Testis (tissue), 2 donors: ENCODE measurements at regions not wholly inside any gene's neighbourhood (a gene's known extent, or its start where the extent isn't known, plus 50 kb on each side); places are given as distances from the start of the nearest gene placed in this dataset.

ENCODE experiments used
- DNase-seq: peaks from one replicate; pipeline ENCODE4 v3.0.0-alpha.2; 2019
- H3K27ac ChIP-seq, 2 donors: fragments of 200-600 bp; sonication (generic); one replicate each; pipeline ENCODE4 v1.5.1; 2019
- H3K27me3 ChIP-seq: fragments of 200-600 bp; sonication (generic); one replicate; pipeline ENCODE4 v1.5.1; 2019
- H3K36me3 ChIP-seq: fragments of 200-600 bp; sonication (generic); one replicate; pipeline ENCODE4 v1.5.1; 2017; ENCODE audit warnings: low read depth; ENCODE audit errors: missing control alignments
- H3K4me1 ChIP-seq: fragments of 200-600 bp; sonication (generic); one replicate; pipeline ENCODE4 v1.5.1; 2019
- H3K4me3 ChIP-seq, 2 donors: fragments of 200-600 bp; sonication (generic); one replicate each; pipeline ENCODE4 v1.5.1; 2017 to 2019
- H3K9me3 ChIP-seq: fragments of 200-600 bp; sonication (generic); one replicate; pipeline ENCODE4 v1.5.1; 2017
- POLR2A ChIP-seq: fragments of 450-650 bp; IDR thresholded peaks from one replicate; pipeline ENCODE4 v1.6.1; 2017; ENCODE audit warnings: antibody characterized with exemption, mild to moderate bottlenecking, moderate library complexity
- WGBS, 2 donors: methylation state at CpG; one replicate each; pipeline ENCODE4 v1.1.5; 2018; 5-methylcytosine and 5-hydroxymethylcytosine counted together
- intact Hi-C: fragments of 100-400 bp; cut with DNase I; formaldehyde crosslinking; loops from one replicate; pipeline ENCODE4 v1.15.1; 2023; ENCODE audit warnings: low total_unique reads
- TF ChIP-seq, protein P1 (sequence below), 3 experiments: fragments of 450-650 bp in 2 of 3; fragments of 200-600 bp in 1 of 3; sonication (generic) in 1 of 3; IDR thresholded peaks; one replicate each; pipeline ENCODE4 v1.5.1; 2016 to 2019; ENCODE audit warnings: antibody characterized with exemption in 3 of 3, mild to moderate bottlenecking in 2 of 3, moderate library complexity in 1 of 3

DNA sequence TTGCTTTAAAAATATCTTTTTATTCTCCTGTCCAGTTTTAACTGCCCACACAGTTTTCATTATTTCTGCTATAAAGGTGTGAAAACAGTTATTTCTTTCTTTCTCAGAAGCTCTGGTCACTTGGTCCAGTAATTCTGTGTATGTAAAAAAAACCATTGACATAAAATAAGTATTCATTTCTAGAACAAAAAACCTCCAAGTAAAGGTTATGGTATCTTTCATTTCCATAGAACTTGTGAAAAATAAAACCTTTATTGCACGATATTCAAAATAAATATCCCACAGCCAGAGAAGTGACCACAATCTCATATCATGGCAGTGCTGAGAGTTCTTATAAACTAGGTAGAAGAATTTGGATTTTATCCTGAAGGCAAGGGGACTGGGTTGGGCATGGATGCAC is 96.9 kb upstream of the TNFSF4 start:
- DNase-seq, result no peak
- Histone ChIP-seq H3K27ac (no peak overlapping the region), H3K36me3 (no peaks in the 10 kb centered on the region), H3K9me3 (no peaks in the 10 kb centered on the region), H3K4me1 (no peaks in the 10 kb centered on the region), H3K27me3 (no peaks in the 10 kb centered on the region), H3K4me3 (no peak overlapping the region)
- 91 to 92% methylated on average over 1 of the region's 1 CpG for WGBS, 2 donors
- intact Hi-C loops, result no loop called here
- TF ChIP-seq, protein P1, sequence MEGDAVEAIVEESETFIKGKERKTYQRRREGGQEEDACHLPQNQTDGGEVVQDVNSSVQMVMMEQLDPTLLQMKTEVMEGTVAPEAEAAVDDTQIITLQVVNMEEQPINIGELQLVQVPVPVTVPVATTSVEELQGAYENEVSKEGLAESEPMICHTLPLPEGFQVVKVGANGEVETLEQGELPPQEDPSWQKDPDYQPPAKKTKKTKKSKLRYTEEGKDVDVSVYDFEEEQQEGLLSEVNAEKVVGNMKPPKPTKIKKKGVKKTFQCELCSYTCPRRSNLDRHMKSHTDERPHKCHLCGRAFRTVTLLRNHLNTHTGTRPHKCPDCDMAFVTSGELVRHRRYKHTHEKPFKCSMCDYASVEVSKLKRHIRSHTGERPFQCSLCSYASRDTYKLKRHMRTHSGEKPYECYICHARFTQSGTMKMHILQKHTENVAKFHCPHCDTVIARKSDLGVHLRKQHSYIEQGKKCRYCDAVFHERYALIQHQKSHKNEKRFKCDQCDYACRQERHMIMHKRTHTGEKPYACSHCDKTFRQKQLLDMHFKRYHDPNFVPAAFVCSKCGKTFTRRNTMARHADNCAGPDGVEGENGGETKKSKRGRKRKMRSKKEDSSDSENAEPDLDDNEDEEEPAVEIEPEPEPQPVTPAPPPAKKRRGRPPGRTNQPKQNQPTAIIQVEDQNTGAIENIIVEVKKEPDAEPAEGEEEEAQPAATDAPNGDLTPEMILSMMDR (IDR thresholded peaks at IDR 0.05), result no peak
- TF ChIP-seq POLR2A, result no peak

DNA sequence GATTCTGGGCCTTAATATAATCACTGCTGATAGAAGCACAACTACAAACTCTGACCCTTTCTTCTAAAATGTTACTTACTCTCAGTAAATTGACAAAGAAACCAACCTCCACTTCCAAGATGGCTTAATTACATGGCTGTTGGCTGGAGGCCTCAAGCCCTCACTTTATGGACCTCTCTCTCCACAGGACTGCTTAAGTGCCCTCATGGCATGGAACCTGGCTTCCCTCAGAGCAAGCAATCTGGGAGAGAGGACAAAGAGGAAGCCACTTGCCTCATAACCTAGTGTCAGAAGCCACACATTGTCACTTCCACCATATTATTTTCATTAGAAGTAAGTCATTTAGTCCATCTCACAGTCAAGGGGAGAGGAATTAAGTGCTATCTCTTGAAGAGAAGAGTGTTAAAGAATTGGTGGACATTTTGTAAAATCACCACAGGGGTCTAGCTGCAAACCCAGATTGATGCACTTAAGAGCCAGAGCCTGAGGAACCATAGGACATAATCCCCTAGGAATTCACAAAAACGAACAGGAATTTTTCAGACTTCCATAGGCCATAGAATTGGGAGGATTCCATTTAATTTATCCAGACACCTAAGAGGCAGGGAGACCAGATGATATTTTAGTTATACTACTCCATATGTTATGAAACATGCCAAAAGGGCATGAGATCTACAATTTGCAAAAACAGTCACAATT is 97.5 kb upstream of the TNFSF4 start:
- WGBS, 2 donors, result 75 to 83% methylated on average over 1 of the region's 1 CpG
- intact Hi-C loops, result no loop called here
- TF ChIP-seq POLR2A, result no peak
- TF ChIP-seq, protein P1 (IDR thresholded peaks at IDR 0.05), result no peak

DNA sequence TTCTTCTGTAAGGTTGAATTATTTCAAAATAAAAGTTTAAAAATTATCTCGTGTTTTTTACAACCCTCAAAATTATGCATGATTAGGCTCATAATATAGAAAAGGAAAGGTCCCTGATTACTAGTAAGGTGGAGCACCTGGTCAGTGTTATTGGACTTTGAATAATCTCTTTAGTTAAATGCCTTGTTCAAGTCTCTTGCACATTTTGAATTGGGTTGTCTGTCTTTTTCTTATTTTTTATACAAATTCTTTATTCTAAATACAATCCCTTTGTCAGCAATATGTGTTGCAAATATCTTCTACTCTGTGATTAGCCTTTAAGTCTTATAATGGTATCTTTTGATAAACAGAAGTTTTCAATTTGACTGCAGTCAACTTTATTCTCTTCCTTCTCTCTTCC is 100.7 kb upstream of the TNFSF4 start:
- no peak for DNase-seq
- intact Hi-C loops, result no loop called here
- no peaks in the 10 kb centered on the region for H3K27me3 ChIP-seq
- no peak for TF ChIP-seq POLR2A
- TF ChIP-seq, protein P1 (IDR thresholded peaks at IDR 0.05), result no peak
- WGBS, 2 donors, result 70 to 87% methylated on average over 1 of the region's 1 CpG
- no peak overlapping the region for H3K4me3 ChIP-seq
- no peaks in the 10 kb centered on the region for H3K4me1 ChIP-seq
- H3K27ac ChIP-seq, result no peak overlapping the region
- no peaks in the 10 kb centered on the region for H3K36me3 ChIP-seq
- no peaks in the 10 kb centered on the region for H3K9me3 ChIP-seq

More for the DNA sequence above, 97.5 kb upstream of the TNFSF4 start:
- no peak for DNase-seq
- H3K4me1 ChIP-seq, result no peaks in the 10 kb centered on the region
- no peak overlapping the region for H3K27ac ChIP-seq
- H3K9me3 ChIP-seq, result no peaks in the 10 kb centered on the region
- H3K4me3 ChIP-seq, result no peak overlapping the region
- no peaks in the 10 kb centered on the region for H3K36me3 ChIP-seq
- H3K27me3 ChIP-seq, result no peaks in the 10 kb centered on the region

DNA sequence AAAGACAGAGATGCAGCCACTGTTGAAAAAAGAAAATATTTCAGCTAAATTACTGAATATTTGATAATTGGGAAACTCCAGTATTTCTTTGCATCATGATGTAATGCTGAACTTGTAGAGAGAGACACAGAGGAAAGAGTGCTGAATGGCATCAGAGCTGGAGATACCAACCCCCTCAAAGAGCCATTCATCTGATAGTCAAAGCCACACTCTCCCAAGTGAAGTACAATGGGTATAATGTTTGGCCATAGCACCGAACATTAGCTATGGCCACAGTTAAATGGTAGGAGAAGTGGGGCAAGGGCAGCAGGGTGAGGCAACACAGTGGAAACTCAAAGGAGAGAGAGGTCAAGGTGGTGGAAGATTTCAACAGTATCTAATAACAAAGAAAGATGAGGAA is 107.5 kb upstream of the TNFSF4 start:
- 83 to 100% methylated on average over 1 of the region's 1 CpG for WGBS, 2 donors
- Histone ChIP-seq H3K9me3 (no peaks in the 10 kb centered on the region), H3K4me3 (no peak overlapping the region), H3K27me3 (no peaks in the 10 kb centered on the region), H3K4me1 (no peaks in the 10 kb centered on the region), H3K27ac (no peak overlapping the region), H3K36me3 (no peaks in the 10 kb centered on the region)
- TF ChIP-seq, protein P1 (IDR thresholded peaks at IDR 0.05), result no peak
- no peak for TF ChIP-seq POLR2A
- DNase-seq, result no peak
- intact Hi-C loops, result no loop called here

DNA sequence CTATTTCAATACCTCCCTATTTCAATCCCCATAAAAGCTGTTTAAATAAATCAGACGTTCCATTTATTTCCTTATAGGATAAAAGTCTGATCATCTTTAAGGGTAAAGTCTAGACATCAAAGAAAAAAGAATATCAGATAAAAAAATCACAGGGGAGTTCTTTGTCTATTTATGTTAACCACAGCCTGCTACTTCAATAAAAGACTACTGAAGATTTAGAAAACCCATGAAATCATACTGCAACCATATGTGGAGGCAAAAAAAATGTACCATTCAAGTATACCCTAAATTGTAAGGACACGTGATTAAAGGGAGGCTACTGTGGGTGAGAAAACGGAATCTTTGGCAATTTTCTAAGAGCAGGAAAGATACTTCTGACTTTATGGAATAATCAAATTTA is 108.2 kb upstream of the TNFSF4 start:
- Histone ChIP-seq H3K36me3 (no peaks in the 10 kb centered on the region), H3K9me3 (no peaks in the 10 kb centered on the region), H3K4me3 (no peak overlapping the region), H3K27ac (no peak overlapping the region), H3K27me3 (no peaks in the 10 kb centered on the region), H3K4me1 (no peaks in the 10 kb centered on the region)
- no peak for DNase-seq
- 82 to 86% methylated on average over 3 of the region's 3 CpGs for WGBS, 2 donors
- intact Hi-C loops, result no loop called here
- TF ChIP-seq, protein P1 (IDR thresholded peaks at IDR 0.05), result no peak
